ENCODE measurements at regions not wholly inside any gene's neighbourhood (a gene's known extent, or its start where the extent isn't known, plus 50 kb on each side); places are given as distances from the start of the nearest gene placed in this dataset.

DNA sequence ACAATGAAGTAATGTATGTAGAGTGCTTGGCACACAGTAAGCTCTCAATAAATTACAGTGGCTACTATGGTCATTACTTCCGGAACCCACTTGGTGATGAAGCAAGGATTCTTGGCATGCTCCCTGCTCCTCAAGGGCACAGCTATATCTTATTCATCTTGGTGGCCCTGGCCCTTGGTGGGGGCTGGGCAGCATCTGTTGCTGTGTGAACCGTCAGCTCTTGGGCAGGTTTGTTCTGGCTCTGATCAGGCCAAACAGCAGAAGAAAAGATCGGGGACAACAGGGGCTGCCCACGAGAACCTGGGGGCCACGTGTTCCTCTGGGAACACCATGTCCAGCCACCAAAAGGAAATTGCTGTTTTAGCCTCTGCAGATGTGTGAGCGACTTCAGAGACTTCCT is 136.9 kb upstream of the SYT13 start:
- TF ChIP-seq, protein P1, sequence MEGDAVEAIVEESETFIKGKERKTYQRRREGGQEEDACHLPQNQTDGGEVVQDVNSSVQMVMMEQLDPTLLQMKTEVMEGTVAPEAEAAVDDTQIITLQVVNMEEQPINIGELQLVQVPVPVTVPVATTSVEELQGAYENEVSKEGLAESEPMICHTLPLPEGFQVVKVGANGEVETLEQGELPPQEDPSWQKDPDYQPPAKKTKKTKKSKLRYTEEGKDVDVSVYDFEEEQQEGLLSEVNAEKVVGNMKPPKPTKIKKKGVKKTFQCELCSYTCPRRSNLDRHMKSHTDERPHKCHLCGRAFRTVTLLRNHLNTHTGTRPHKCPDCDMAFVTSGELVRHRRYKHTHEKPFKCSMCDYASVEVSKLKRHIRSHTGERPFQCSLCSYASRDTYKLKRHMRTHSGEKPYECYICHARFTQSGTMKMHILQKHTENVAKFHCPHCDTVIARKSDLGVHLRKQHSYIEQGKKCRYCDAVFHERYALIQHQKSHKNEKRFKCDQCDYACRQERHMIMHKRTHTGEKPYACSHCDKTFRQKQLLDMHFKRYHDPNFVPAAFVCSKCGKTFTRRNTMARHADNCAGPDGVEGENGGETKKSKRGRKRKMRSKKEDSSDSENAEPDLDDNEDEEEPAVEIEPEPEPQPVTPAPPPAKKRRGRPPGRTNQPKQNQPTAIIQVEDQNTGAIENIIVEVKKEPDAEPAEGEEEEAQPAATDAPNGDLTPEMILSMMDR (IDR thresholded peaks at IDR 0.05) = no peak
- TF ChIP-seq, protein P2, sequence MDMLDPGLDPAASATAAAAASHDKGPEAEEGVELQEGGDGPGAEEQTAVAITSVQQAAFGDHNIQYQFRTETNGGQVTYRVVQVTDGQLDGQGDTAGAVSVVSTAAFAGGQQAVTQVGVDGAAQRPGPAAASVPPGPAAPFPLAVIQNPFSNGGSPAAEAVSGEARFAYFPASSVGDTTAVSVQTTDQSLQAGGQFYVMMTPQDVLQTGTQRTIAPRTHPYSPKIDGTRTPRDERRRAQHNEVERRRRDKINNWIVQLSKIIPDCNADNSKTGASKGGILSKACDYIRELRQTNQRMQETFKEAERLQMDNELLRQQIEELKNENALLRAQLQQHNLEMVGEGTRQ (CRISPR knock-in tag; IDR thresholded peaks at IDR 0.05) = no peak
